ENCODE measurements at regions not wholly inside any gene's neighbourhood (a gene's known extent, or its start where the extent isn't known, plus 50 kb on each side); places are given as distances from the start of the nearest gene placed in this dataset.

GRCh38 chr11:15560689-15561467, 446.2 kb downstream of the INSC start:
- 80 to 83% methylated on average over 2 to 7 of the region's 52 CpGs for WGBS, 2 donors
- Histone ChIP-seq H3K36me3 (no peaks in the 10 kb centered on the region), H3K27me3 (peaks cover 0 to 39% (median 0%) of the 10 kb centered on the region in 4 donors), H3K9me3 (no peaks in the 10 kb centered on the region), H3K4me3 (no peak overlapping the region), H3K27ac (no peak overlapping the region), H3K4me1 (no peaks in the 10 kb centered on the region)
- DNase-seq, result no peak
- TF ChIP-seq POLR2A (IDR thresholded peaks at IDR 0.05) (no peak), CTCF (IDR thresholded peaks at IDR 0.05) (no peak)
- intact Hi-C loops (cut with DNase I), result no loop called here

GRCh38 chr11:15562230-15562629, 447.5 kb downstream of the INSC start:
- Histone ChIP-seq H3K9me3 (no peaks in the 10 kb centered on the region), H3K4me1 (no peaks in the 10 kb centered on the region), H3K27me3 (peaks cover 0 to 45% (median 0%) of the 10 kb centered on the region in 4 donors), H3K4me3 (no peak overlapping the region), H3K36me3 (no peaks in the 10 kb centered on the region), H3K27ac (no peak overlapping the region)
- no peak for DNase-seq
- intact Hi-C loops (cut with DNase I), result no loop called here
- 84 to 90% methylated on average over 4 of the region's 4 CpGs for WGBS, 2 donors
- TF ChIP-seq POLR2A (IDR thresholded peaks at IDR 0.05), result no peak
- TF ChIP-seq CTCF (IDR thresholded peaks at IDR 0.05), result no peak

- TF ChIP-seq CTCF (IDR thresholded peaks at IDR 0.05), result no peak
- TF ChIP-seq POLR2A (IDR thresholded peaks at IDR 0.05), result no peak
- no peaks in the 10 kb centered on the region for H3K9me3 ChIP-seq
- DNase-seq, result no peak
- intact Hi-C loops (cut with DNase I), result no loop called here
- no peak overlapping the region for H3K4me3 ChIP-seq
- H3K4me1 ChIP-seq, result no peaks in the 10 kb centered on the region
- 13 to 31% methylated on average over 1 to 3 of the region's 3 CpGs for WGBS, 2 donors
- peaks cover 0 to 51% (median 0%) of the 10 kb centered on the region in 4 donors for H3K27me3 ChIP-seq
- no peak overlapping the region for H3K27ac ChIP-seq
- no peaks in the 10 kb centered on the region for H3K36me3 ChIP-seq
Observed at GRCh38 chr11:15563054-15563453, 448.3 kb downstream of the INSC start.

GRCh38 chr11:15565880-15566279, 451.2 kb downstream of the INSC start:
- TF ChIP-seq CTCF (IDR thresholded peaks at IDR 0.05), result no peak
- TF ChIP-seq POLR2A (IDR thresholded peaks at IDR 0.05), result no peak

GRCh38 chr11:15568440-15568839, 453.7 kb downstream of the INSC start:
- no peak for DNase-seq
- Histone ChIP-seq H3K27me3 (peaks cover 0 to 67% (median 0%) of the 10 kb centered on the region in 4 donors), H3K4me3 (no peak overlapping the region), H3K9me3 (no peaks in the 10 kb centered on the region), H3K27ac (no peak overlapping the region), H3K4me1 (no peaks in the 10 kb centered on the region), H3K36me3 (no peaks in the 10 kb centered on the region)
- intact Hi-C loops (cut with DNase I), result no loop called here
- TF ChIP-seq CTCF (IDR thresholded peaks at IDR 0.05) (no peak), POLR2A (IDR thresholded peaks at IDR 0.05) (no peak)
- WGBS, 2 donors, result 79 to 89% methylated on average over 8 of the region's 8 CpGs

More at GRCh38 chr11:15565880-15566279, 451.2 kb downstream of the INSC start:
- Histone ChIP-seq H3K9me3 (no peaks in the 10 kb centered on the region), H3K4me3 (no peak overlapping the region), H3K27me3 (peaks cover 0 to 54% (median 0%) of the 10 kb centered on the region in 4 donors), H3K36me3 (no peaks in the 10 kb centered on the region), H3K4me1 (no peaks in the 10 kb centered on the region), H3K27ac (no peak overlapping the region)
- intact Hi-C loops (cut with DNase I), result no loop called here
- WGBS, 2 donors, result 68 to 75% methylated on average over 8 of the region's 8 CpGs
- no peak for DNase-seq
